GM18868 (cell line): ENCODE measurements at regions not wholly inside any gene's neighbourhood (a gene's known extent, or its start where the extent isn't known, plus 50 kb on each side); places are given as distances from the start of the nearest gene placed in this dataset.

Experiments
- ATAC-seq: cut with Tn5 transposase; IDR thresholded peaks from one replicate; pipeline ENCODE4 v1.9.1; 2021; ENCODE audit warnings: mild to moderate bottlenecking, moderate library complexity; ENCODE audit not compliant: unreplicated experiment

DNA sequence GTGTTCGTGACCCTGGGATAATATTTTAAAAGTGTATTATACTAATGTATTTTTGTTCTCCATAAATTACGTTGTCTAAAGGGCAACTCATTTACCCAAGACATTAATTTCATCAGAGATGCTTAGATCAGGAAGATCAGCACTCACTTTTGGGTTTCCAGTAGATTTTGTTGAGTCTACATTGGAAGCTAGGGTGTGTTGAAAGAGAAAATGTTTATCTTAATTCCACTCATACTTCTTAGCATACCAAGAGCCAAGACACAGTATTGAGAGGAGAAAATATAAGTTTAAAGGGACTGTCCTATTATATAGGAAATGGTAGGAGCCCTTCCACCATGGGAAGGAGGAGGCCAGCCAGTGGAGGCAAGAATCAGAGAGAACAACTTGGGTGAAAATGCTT lies 412.9 kb upstream of the RGMA start:
- ATAC-seq = no peak

DNA sequence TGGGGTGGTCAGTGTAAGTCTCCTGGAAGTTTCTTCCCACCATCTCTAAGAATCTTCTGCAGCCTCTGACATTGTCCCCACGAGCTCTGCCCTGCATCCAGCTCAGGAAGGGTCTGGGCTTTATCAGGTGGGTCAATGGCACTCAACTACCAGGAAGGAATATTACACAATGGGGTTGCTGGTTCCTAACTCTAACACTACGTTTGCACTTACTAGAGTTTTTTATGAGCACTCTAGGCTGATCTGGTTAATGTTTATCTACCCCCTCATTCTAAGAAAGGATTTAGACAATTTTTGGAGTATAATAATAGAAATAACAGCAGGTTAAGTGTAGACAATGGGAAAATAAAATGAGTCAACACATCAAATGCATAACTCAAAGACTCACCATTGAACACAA lies 411.1 kb upstream of the RGMA start:
- ATAC-seq = no peak

DNA sequence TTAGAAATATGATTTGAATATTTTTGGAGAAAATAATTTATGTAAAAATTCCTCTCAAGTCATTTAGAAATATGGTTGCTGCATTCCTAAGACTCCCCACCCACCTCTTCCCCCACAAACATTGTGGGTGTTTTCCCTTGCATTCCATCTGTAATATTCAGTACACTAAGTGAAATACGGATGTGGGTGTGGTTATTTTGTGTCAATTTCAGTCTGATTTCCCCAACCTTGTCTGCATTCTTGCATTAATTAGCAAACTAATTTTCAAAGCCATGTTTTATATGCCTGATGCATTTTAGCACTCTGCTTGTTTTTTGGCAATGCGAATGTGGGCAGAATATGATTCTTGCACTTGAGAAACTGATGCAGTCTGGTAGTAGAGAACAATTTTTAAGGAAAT lies 408.3 kb upstream of the RGMA start:
- ATAC-seq = no peak

DNA sequence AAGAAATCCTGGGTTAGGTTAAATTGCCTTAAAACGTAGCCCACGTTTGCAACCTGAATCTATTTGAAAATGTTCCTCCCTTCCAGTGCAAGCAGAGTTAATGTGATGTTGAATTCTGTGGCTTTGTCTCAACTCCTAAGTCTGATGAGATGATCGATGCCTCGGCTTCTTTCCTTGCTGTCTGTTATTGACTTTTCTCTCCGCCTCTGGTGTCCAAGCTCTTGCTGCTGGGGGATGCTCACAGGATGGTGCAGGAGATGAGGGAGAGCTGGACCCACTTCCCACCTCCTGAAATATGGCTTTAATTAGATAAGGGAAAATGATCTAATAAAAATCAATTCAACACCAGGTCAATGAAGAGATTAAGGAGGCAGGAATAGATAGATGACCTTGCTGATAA lies 407.9 kb upstream of the RGMA start:
- ATAC-seq = no peak

DNA sequence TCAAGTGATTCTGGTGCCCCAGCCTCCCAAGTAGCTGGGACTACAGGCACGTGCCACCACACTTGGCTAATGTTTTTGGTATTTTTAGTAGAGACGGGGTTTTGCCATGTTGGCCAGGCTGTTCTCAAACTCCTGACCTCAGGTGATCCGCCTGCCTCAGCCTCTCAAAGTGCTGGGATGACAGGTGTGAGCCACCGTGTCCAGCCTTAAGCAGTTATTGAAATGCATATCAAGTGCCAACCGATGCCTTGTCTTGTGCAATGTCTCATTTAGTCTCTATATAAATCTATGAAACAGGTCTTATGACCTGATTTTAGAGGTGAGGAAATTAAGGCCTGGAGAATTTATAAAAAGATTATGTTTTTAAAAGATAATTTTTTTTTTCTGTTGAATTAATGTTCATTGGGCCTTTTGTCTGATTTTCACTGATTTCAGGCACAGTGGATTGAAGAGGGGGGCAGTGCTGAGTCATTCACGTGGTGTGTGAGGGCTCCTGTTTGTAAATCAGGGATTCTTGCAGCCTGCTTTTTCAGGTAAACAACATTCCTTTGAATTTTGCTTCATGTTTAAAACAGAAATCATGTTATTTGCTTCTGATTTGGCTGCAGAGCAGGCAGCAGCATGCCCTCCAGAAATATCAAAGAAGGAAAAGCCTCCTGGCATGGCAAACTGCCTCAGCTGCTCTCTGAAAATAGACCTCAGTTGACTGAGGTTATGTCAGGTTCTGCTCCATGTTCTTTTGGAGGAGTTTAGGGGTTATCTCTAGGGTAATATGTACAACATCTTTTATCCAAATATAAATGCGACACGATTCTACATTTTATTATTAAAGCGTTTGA lies 407.0 kb upstream of the RGMA start:
- ATAC-seq = no peak

DNA sequence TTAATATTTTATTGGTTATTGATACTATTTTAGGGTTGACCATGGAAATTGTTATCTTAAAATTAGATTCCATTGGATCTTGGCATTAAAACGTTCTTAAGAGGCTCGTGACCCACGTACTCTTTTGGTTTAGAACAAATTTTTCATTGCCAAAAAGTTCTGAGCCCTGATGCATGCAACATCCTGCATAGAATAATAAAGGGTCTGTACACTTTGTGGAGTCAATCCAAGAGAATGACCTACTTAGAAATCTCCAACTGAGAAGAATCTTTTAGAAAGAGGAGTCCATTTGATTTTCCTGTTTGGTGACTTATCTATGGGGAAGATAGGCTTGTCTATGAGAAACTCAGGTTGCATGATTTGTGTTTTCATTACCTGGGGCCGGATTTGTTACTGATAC lies 404.2 kb upstream of the RGMA start:
- ATAC-seq = no peak

DNA sequence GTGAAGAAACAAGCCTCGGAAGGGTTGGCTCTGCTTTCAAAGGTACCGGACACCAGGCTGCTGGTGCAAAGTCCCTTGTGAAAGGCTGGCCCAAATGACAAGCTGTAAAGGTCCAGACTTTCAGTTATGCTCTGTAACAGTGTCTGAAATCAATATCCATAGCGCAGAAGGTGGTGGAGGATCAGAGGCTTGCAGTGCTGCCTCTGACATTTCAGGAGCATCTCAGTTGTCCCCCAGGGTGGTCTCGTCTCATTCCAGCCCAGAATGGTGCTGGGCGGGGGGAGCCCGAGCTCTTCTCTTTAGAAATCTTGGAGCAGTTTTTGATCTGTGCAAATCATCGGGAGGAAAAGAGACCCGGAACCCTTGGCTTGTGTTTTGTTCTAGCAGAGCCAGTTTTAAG lies 402.3 kb upstream of the RGMA start:
- ATAC-seq = no peak

DNA sequence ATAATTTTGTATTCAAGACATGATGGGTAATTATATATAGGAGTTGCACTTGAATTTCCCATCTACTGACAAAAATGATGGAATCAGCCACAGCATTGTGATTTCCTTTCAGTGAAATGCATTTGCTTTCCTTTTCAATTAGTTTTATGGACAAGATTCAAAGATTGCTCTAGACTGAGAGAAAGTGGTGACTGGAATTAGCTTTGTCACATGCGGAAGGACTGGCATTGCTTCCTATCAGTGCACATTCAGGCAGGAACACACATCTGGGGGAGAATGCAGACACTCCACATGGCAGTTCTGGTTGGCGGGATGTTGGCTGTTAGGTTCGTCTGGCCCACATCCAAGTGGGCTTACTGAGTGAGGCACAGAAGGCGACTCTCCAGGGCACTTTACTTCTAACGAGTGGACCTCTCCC lies 399.3 kb upstream of the RGMA start:
- no peak for ATAC-seq

DNA sequence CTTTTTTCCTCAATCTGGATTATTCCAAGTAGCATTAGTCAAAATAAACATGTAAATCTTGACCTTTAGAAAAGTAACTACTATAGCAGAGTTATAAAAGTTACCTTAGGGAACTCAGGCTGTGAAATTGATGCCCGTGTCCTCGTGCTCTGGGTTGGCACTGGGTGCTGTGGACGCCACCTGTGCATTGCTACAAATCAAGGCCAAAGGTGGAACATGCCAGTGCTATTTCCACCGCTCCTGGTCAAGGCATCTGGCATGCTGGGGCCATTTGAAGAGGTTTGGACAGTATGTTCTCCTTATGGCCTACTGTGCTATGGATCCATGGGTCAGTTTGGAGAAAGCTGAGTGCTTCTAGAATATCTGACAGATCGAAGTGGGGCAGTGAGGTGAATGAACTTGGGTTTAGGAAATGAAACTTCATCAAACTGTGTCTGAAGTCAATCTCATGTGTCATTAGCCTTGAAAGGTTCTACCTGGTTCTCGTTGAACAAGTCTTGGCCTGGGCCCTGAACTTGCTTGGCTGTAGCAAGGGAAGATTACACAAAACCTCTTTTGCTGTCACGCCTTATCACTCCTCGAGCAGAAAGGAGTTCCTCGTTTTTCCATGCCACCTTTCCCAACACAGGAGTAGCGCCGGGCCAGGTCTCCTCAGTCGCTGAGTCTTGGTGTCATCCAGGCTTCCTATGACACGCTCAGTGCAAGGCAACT lies 397.6 kb upstream of the RGMA start:
- ATAC-seq = no peak

DNA sequence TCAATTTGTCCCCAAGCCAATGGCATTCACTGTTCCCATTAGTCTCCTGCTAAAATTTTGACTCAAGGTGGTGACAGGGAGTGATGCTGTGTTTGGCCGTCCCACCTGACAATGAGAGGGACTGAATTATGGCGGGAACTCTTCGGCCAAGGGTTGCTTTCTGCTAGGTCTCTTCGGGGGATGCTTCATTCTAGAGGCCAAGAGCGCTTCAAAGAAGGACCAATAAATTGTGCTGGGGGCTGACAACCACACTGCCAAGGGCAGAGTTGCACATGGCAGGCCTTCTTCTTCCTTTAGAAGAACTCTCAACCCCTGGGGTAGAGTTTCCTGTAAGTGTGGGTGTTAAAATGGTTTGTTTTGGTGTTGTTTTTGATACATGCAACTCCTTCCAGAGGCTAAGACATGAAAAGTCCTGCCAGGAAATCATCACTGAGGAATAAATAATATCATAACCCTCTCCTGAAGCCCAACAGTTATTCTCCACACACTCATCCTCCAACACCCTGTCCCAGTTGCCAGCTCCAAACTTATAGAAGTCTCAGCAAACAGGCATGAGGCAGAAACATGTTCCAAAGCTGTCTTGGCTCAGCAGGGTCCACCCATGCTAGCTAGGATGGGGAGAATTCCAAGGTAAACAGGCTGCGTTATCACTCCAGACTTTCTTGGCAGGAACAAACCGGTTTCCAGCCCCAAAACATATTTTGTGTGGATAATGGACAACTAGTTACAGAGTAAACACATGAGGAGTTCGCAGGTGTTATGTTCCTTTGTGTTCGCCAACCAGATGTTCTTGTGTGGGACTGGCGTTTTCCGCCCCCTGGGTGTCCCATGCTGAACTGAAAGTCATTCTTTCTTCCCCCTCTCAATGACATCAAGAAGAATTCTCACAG lies 396.7 kb upstream of the RGMA start:
- ATAC-seq = no peak

DNA sequence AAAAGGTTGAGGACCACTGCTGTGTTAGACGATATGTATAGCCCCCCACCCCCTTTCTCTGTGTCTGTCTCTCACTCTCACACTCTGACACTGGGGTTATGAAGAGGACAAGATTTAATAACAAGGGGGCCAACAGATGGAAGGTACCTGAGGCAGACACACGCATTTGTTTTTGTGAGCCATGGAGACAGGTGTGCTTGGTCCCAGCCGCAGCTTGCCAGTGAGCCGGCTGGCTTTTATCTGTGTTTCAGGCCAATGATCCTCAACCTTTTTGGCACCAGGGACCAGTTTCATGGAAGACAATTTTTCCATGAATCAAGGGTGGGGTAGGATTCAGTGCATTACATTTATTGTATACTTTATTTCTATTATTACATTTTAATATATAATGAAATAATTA lies 394.9 kb upstream of the RGMA start:
- no peak for ATAC-seq

DNA sequence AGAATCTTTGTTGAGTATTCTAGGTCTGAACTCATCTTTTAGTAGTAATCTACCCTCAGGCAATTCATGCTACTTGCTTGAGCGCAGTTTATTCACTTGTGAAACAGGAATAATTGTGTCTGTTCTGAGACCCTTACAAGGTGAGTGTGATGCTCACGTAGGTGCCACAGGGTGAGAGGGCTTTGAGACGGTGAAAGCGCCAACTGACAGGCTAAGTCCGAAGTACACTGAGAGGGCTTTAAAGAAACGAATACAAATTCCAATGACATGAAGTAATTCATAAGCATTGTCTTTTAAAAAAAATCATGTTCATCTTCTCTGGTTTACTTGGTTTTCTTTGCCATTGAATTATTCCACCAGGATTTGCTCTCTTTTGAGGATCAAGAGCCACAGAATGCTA lies 393.7 kb upstream of the RGMA start:
- no peak for ATAC-seq

DNA sequence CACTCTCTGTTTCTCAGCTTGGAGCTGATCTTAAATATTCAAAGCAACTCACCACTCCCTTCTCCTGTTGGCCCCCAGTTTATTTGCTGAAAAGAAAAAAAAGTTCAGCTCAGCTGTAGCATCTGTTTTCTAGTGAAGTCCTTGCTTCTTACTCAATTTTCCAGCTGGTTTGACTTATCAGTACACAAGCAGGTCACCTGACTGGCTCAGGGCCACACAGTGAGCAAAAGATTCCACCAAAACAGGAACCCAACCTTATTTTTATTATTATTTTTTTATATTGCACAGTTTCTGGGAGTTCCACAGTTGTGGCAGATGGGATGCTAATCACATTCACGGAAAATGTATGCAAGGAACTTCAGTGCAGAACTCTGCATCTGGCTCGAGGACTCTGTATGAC lies 390.7 kb upstream of the RGMA start:
- no peak for ATAC-seq

DNA sequence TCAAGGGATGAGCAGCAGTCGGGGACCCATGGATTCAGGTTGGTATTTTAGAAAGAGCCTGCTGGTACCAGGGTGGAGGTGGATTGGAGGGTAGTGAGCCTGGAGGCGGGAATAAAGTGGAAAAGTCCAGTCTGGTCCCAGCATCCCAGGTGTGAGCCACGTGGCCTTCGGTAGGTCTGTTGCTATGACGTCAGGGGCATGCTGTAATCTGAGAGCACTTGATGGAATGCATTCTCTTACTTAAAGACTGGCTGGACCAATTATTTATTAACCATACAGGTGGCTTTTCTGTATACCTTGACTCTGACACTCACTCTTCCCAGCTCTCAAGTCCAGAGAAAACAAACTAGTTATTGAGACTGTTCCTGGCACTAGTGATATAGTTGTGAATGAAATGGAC lies 389.9 kb upstream of the RGMA start:
- ATAC-seq = no peak

DNA sequence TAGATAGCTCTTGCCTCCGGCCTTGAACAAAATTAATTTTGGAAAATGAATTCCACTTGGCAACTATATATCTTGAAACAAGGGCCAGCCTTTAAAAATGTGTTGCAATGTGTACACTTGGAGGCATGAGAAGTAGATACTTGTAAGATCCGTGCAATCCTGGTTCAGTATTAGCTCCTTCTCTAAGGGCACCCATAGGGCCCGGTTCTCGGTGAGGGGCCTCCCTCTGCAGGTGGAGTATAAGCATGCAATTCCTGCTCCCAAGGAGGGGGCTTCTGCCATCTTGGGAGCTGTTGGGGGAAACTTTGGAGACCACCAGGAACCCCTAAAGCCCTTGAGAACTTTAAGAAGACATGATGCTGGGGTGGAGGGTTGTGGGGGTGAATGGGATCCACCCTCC lies 388.7 kb upstream of the RGMA start:
- ATAC-seq = no peak

DNA sequence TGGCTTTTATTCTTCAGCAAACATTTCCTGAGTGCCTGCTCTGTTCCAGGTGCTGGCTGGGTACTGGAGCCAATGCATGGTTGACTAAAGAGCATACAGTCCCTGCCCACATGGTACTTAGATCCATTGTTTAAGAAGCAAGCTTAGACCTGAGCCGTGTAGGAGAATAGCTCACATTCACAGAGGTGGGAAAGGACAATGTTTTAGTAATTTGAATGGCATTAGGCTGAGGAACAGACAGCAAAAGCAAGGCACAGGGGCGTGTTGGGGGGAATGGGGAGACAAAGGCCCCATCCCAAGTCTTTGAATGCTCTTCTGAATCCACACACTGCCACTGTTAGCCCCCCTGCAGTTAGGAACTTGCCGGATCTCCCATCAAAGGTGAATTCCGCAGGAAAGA lies 388.2 kb upstream of the RGMA start:
- ATAC-seq = no peak

DNA sequence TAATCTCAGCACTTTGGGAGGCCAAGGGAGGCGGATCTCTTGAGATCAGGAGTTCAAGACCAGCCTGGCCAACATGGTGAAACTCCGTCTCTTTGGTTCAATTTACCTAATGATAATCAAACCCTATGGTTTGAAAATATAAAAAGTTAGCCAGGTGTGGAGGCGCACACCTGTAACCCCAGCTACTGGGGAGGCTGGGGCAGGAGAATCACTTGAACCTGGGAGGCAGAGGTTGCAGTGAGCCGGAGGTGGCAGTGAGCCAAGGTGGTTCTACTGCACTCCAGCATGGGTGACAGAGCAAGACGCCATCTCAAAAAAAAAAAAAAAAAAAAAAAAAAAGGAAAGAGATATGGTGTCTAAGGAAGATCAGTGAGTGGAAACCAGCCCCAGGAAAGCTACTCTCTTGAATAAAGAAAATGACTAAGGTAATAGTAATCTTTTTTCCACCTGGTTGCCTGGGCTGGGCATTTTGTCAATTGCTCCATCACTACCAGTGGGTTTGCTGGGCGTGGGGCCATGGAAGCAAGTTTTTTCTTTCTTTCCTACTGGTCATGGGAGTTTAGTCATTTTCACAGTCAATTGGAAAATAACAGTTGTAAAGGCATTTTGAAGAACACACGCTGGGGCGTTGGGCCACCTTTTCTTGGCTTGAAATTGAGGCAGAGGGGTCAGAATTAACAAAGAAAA lies 387.6 kb upstream of the RGMA start:
- ATAC-seq = no peak

DNA sequence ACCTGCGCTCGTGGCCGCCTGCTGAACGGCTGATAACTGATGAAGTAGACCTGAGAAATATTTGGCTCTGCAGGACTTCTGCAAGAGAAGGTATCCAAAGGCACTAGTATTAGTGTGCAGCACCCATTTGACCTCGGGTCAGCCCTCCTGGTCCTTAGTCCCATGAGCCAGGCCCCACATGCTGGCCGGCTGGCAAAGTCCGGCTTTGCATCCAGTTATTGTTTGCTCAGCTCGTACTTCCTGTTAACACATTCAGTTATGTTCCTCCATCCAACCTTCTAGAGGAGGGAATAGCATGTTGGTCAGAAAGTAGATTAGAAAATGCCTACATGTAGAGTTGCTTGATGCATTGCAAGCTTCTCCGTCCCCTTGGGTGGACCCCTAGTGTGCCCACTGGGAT lies 385.7 kb upstream of the RGMA start:
- ATAC-seq = no peak

DNA sequence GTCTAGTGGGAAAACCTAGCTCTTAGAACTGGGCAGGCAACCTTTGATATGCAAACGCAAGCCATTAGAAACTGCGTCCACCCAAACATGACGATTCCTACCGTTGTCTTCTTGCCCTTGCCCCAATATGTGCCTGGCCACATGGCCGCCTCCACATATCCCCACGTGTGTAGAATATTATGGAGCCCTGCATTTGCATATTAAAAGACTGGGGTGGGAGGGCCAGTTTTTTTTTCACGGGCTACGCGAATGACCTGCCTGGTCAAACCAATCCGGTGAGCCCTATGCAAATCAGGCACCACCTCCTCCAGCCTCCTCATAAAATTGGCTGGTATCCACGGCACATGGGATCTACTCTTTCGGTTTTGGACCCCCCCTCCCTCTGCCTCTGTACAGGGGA lies 381.0 kb upstream of the RGMA start:
- ATAC-seq = no peak

DNA sequence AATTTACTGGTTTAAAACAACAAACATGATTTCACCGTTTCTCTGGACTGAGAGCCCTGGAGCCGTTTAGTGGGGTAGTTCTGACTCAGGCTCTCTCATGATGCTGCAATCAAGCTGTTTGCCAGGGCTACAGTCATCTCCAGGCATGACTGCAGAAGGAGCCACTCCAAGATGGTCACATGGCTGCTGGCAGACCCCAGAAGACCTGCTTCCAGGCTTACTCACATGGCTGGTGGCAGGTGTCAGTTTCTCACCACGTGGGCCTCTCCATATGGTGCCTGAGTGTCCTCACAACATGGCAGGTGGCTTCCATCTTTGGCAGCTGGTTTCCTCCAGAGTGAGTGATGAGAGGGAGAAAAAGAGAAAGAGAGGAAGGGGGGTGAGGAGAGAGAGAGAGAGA lies 378.3 kb upstream of the RGMA start:
- ATAC-seq = no peak

DNA sequence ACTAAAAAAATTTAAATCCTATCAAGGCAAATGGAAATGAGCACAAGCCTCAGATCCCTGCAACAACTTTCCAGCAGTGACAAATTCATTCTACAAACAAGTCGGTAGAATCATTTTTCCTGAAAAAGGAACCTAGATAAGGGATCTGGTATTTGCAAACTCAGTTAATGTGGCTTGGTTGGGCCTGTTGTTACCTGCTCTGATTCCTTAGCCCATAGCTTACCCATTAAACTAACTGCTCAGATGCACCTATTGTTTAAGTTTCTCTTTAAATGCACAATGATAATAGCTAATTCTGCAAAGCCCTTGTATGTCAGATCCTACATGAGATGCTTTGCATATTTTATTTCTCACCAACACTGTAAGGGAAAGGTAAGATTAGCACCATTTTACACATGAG lies 377.4 kb upstream of the RGMA start:
- ATAC-seq = no peak
